Dedifferentiated amniotic fluid mesenchymal stem cell (primary cell): ENCODE measurements at regions not wholly inside any gene's neighbourhood (a gene's known extent, or its start where the extent isn't known, plus 50 kb on each side); places are given as distances from the start of the nearest gene placed in this dataset.

Source experiments
- DNase-seq: peaks from one replicate; pipeline ENCODE4 v3.0.0-alpha.2; 2016; ENCODE audit errors: extremely low spot score

- DNase-seq: no peak
These were observed 425.3 kb upstream of the ANKRD30A start for GRCh38 chr10:36700123-36700522.

- no peak for DNase-seq
These were observed 432.6 kb upstream of the ANKRD30A start for GRCh38 chr10:36692759-36693158.

- DNase-seq: no peak
These were observed 436.7 kb upstream of the ANKRD30A start for GRCh38 chr10:36688717-36689116.

- DNase-seq: no peak
These were observed 442.0 kb upstream of the ANKRD30A start for GRCh38 chr10:36683421-36683820.

GRCh38 chr10:36681751-36682632 is 443.4 kb upstream of the ANKRD30A start:
- DNase-seq: no peak

- DNase-seq: no peak
These were observed 445.8 kb upstream of the ANKRD30A start for GRCh38 chr10:36679554-36679953.

- DNase-seq: no peak
These were observed 448.0 kb upstream of the ANKRD30A start for GRCh38 chr10:36677431-36677768.

- DNase-seq: no peak
These were observed 448.5 kb upstream of the ANKRD30A start for GRCh38 chr10:36676756-36677430.

GRCh38 chr10:36676321-36676720 is 449.1 kb upstream of the ANKRD30A start:
- DNase-seq: no peak

GRCh38 chr10:36675458-36675880 is 449.9 kb upstream of the ANKRD30A start:
- DNase-seq: peak; percentile 26

GRCh38 chr10:36671607-36672006 is 453.8 kb upstream of the ANKRD30A start:
- DNase-seq: peak; percentile 32

- no peak for DNase-seq
These were observed 454.6 kb upstream of the ANKRD30A start for GRCh38 chr10:36670621-36671402.

- DNase-seq: no peak
These were observed 455.6 kb upstream of the ANKRD30A start for GRCh38 chr10:36669615-36670352.

GRCh38 chr10:36666451-36666850 is 458.9 kb upstream of the ANKRD30A start:
- DNase-seq: no peak

- no peak for DNase-seq
These were observed 462.8 kb upstream of the ANKRD30A start for GRCh38 chr10:36662571-36662970.

GRCh38 chr10:36650274-36650673 is 475.1 kb upstream of the ANKRD30A start:
- no peak for DNase-seq

GRCh38 chr10:36647540-36647939 is 477.9 kb upstream of the ANKRD30A start:
- no peak for DNase-seq

- no peak for DNase-seq
These were observed 484.8 kb upstream of the ANKRD30A start for GRCh38 chr10:36640626-36641025.

GRCh38 chr10:36638462-36639155 is 486.8 kb upstream of the ANKRD30A start:
- DNase-seq: no peak

- no peak for DNase-seq
These were observed 488.5 kb upstream of the ANKRD30A start for GRCh38 chr10:36636879-36637278.

- no peak for DNase-seq
These were observed 489.0 kb upstream of the ANKRD30A start for GRCh38 chr10:36636285-36636839.
